HepG2 (cell line): ENCODE measurements at regions not wholly inside any gene's neighbourhood (a gene's known extent, or its start where the extent isn't known, plus 50 kb on each side); places are given as distances from the start of the nearest gene placed in this dataset.

ENCODE experiments used
- ATAC-seq: fragments of 200-7000 bp; cut with Tn5 transposase; 3 replicates; pipeline ENCODE4 v1.9.1; 2020; ENCODE audit warnings: mild to moderate bottlenecking, moderate library complexity
- BruUV-seq: library from RNA; stranded (reverse); fragments of 400-500 nt; replicated peaks from 2 replicates; lab custom pipeline; 2021; lab: Mats Ljungman, UMichigan
- CTCF ChIA-PET: fragments of 300-600 bp; formaldehyde crosslinking; extraction: SDS; loops from one replicate; lab custom pipeline; 2021; ENCODE audit warnings: low total read pairs, inconsistent platforms, low intra/inter-chr PET ratio; lab: Yijun Ruan, JAX
- POLR2A ChIA-PET: fragments of 350-600 bp; sonication (Branson Sonifier 250); formaldehyde crosslinking; loops from one replicate; lab custom pipeline; 2020; ENCODE audit warnings: antibody characterized with exemption, inconsistent platforms; lab: Yijun Ruan, JAX
- DNase-seq: peaks from one replicate; pipeline ENCODE4 v3.0.0-alpha.2; 2015; ENCODE audit warnings: low spot score
- FAIRE-seq: peaks from 3 replicates; lab custom pipeline; 2011; peaks lifted over from hg19 to GRCh38; lab: Jason Lieb, UNC
- H2AFZ ChIP-seq: one replicate; pipeline ENCODE4 v1.6.1; 2011; ENCODE audit warnings: low read length, inconsistent platforms
- H3K27ac ChIP-seq: fragments of 300-600 bp; 3 replicates; pipeline ENCODE4 v1.8.0; 2011; ENCODE audit warnings: mixed run types, mild to moderate bottlenecking, mixed read lengths, low read length, inconsistent platforms; ENCODE audit not compliant: insufficient read depth; ENCODE audit errors: extremely low read length
- H3K27me3 ChIP-seq, 2 experiments: fragments of 200-600 bp in 1 of 2; 2 replicates in 1 of 2; 3 replicates in 1 of 2; pipeline versions ENCODE4 v1.6.0 to v1.8.0; 2011; ENCODE audit warnings: low read length in 2 of 2, mild to moderate bottlenecking in 2 of 2, moderate library complexity in 2 of 2, inconsistent platforms in 1 of 2; ENCODE audit not compliant: insufficient read depth in 2 of 2, control insufficient read depth in 1 of 2
- H3K36me3 ChIP-seq, 2 experiments: fragments of 200-600 bp in 1 of 2; replicated peaks in 1 of 2; 2 replicates in 1 of 2; 3 replicates in 1 of 2; pipeline versions ENCODE4 v1.5.1 to v1.8.0; 2011; ENCODE audit warnings: low read length in 2 of 2, inconsistent platforms in 1 of 2; ENCODE audit not compliant: insufficient read depth in 2 of 2, control insufficient read depth in 1 of 2
- H3K4me1 ChIP-seq: 2 replicates; pipeline ENCODE4 v1.5.1; 2012; ENCODE audit warnings: low read length, inconsistent platforms; ENCODE audit not compliant: insufficient read depth
- H3K4me2 ChIP-seq: 2 replicates; pipeline ENCODE4 v1.6.0; 2011; ENCODE audit warnings: low read depth, low read length, inconsistent platforms
- H3K4me3 ChIP-seq, 3 experiments: fragments of 200-600 bp in 1 of 3; sonication (generic), shearing (Covaris generic) in 1 of 3; replicated peaks in 1 of 3; 2 replicates each; pipeline ENCODE4 v1.5.1; 2011 to 2016; ENCODE audit warnings: low read length in 3 of 3, inconsistent platforms in 2 of 3, low read depth in 2 of 3, mild to moderate bottlenecking in 2 of 3, control low read depth in 1 of 3, mixed read lengths in 1 of 3; ENCODE audit not compliant: insufficient read depth in 1 of 3
- H3K79me2 ChIP-seq: one replicate; pipeline ENCODE4 v1.6.1; 2011; ENCODE audit warnings: low read length, inconsistent platforms; ENCODE audit not compliant: insufficient read depth
- H3K9ac ChIP-seq: 2 replicates; pipeline ENCODE4 v1.6.0; 2011; ENCODE audit warnings: mild to moderate bottlenecking, low read depth, low read length, inconsistent platforms; ENCODE audit not compliant: insufficient read depth
- H3K9me3 ChIP-seq: 2 replicates; pipeline ENCODE4 v1.5.1; 2012; ENCODE audit warnings: mild to moderate bottlenecking, low read length
- H4K20me1 ChIP-seq: 2 replicates; pipeline ENCODE4 v1.6.0; 2011; ENCODE audit warnings: inconsistent platforms, mild to moderate bottlenecking, low read length, moderate library complexity; ENCODE audit not compliant: insufficient read depth
- AKNA ChIP-seq: sonication (generic); formaldehyde crosslinking; IDR thresholded peaks from 2 replicates; pipeline ENCODE4 v1.4.0; 2020; ENCODE audit warnings: missing genetic modification reagents, borderline replicate concordance
- BCL6 ChIP-seq: IDR thresholded peaks from 2 replicates; pipeline ENCODE4 v1.6.1; 2016; ENCODE audit warnings: missing genetic modification reagents, missing compliant biosample characterization
- ZBTB20 ChIP-seq: sonication (generic); formaldehyde crosslinking; IDR thresholded peaks from 2 replicates; pipeline ENCODE4 v1.8.1; 2023; ENCODE audit warnings: missing genetic modification reagents, low read depth, mild to moderate bottlenecking, borderline replicate concordance
- ZFP41 ChIP-seq: sonication (generic); formaldehyde crosslinking; IDR thresholded peaks from 2 replicates; pipeline ENCODE4 v1.4.0; 2020; ENCODE audit warnings: mild to moderate bottlenecking, missing genetic modification reagents, borderline replicate concordance
- ZNF136 ChIP-seq: sonication (generic); formaldehyde crosslinking; IDR thresholded peaks from 2 replicates; pipeline ENCODE4 v1.8.1; 2022; ENCODE audit warnings: low read depth, mild to moderate bottlenecking, moderate library complexity, missing genetic modification reagents
- ZNF331 ChIP-seq: sonication (generic); formaldehyde crosslinking; IDR thresholded peaks from 2 replicates; pipeline ENCODE4 v1.4.0; 2020; ENCODE audit warnings: missing genetic modification reagents
- ZNF710 ChIP-seq: sonication (generic); formaldehyde crosslinking; IDR thresholded peaks from 2 replicates; pipeline ENCODE4 v1.5.0; 2020; ENCODE audit warnings: mild to moderate bottlenecking, missing genetic modification reagents, borderline replicate concordance
- ZNF766 ChIP-seq: sonication (generic); formaldehyde crosslinking; IDR thresholded peaks from 2 replicates; pipeline ENCODE4 v1.5.0; 2020; ENCODE audit warnings: missing genetic modification reagents, borderline replicate concordance
- ZNF839 ChIP-seq: sonication (generic); formaldehyde crosslinking; IDR thresholded peaks from 2 replicates; pipeline ENCODE4 v1.4.0; 2020; ENCODE audit warnings: missing genetic modification reagents, mild to moderate bottlenecking, borderline replicate concordance
- WGBS: methylation state at CpG from one replicate; pipeline ENCODE4 v1.1.6; 2017; ENCODE audit warnings: low lambda C conversion rate; 5-methylcytosine and 5-hydroxymethylcytosine counted together
- in situ Hi-C: cut with HindIII; loops from 2 replicates; pipeline ENCODE4 v1.10.0; 2017; ENCODE audit warnings: low pct_unique_long_range_greater_than_20kb; ENCODE audit not compliant: extremely low pct_ligation_motif_present
- intact Hi-C: fragments of 100-400 bp; cut with micrococcal nuclease; formaldehyde crosslinking; loops from one replicate; pipeline ENCODE4 v1.10.0; 2022; ENCODE audit not compliant: unreplicated experiment
- TF ChIP-seq, protein P1 (sequence below), 2 experiments: sonication (generic) in 1 of 2; formaldehyde crosslinking in 1 of 2; IDR thresholded peaks; 2 replicates each; pipeline versions ENCODE4 v1.4.0 to v1.6.1; 2016 to 2020; ENCODE audit warnings: borderline replicate concordance in 1 of 2, low read depth in 1 of 2, mild to moderate bottlenecking in 1 of 2, missing genetic modification reagents in 1 of 2

DNA sequence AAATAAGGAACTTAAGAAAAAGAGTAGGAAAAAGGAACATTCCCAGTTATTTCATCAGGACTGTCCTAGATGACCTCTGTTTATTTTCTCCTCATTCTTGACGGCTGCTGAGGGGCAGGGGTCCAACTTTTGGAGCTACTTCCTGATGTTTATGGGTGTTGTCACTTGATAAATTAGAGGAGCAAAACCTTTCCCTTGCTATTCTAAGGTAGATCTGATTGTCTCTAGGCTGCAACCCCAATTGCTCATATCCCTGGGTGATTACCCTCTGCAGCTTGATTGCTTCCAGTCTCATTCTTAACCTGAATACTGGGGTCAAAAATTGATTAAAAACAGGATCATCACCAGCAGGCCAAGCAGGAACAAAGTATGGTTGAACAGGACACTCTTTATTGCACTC lies 311.0 kb upstream of the NDN start:
- Histone ChIP-seq H3K27me3 (no peaks in the 10 kb centered on the region), H2AFZ (no peak overlapping the region), H4K20me1 (no peaks in the 10 kb centered on the region), H3K4me1 (no peaks in the 10 kb centered on the region), H3K9ac (no peak overlapping the region), H3K4me3 (no peak overlapping the region), H3K4me2 (no peak overlapping the region), H3K79me2 (no peaks in the 10 kb centered on the region), H3K27ac (no peak overlapping the region), H3K9me3 (peaks cover 93% of the 10 kb centered on the region), H3K36me3 (no peaks in the 10 kb centered on the region)
- FAIRE-seq (no peak), ATAC-seq (no peak), DNase-seq (no peak)
- ChIA-PET POLR2A (no interaction called here), CTCF (no interaction called here)
- 5% methylated on average over 1 of the region's 1 CpG for WGBS
- no TSS peak for BruUV-seq
- intact Hi-C loops (no loop called here), in situ Hi-C loops (no loop called here)
- TF ChIP-seq ZFP41 (no peak), ZNF136 (no peak), AKNA (CRISPR knock-in tag) (no peak), ZNF766 (no peak), ZNF331 (CRISPR knock-in tag) (no peak), ZBTB20 (no peak), ZNF710 (no peak), BCL6 (CRISPR knock-in tag) (no peak), ZNF839 (CRISPR knock-in tag) (no peak)
- TF ChIP-seq, protein P1, sequence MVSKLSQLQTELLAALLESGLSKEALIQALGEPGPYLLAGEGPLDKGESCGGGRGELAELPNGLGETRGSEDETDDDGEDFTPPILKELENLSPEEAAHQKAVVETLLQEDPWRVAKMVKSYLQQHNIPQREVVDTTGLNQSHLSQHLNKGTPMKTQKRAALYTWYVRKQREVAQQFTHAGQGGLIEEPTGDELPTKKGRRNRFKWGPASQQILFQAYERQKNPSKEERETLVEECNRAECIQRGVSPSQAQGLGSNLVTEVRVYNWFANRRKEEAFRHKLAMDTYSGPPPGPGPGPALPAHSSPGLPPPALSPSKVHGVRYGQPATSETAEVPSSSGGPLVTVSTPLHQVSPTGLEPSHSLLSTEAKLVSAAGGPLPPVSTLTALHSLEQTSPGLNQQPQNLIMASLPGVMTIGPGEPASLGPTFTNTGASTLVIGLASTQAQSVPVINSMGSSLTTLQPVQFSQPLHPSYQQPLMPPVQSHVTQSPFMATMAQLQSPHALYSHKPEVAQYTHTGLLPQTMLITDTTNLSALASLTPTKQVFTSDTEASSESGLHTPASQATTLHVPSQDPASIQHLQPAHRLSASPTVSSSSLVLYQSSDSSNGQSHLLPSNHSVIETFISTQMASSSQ (IDR thresholded peaks at IDR 0.05; ENCODE audit: low read depth): no peak
- TF ChIP-seq, protein P1 (CRISPR knock-in tag; IDR thresholded peaks at IDR 0.05; ENCODE audit: borderline replicate concordance): no peak
